ENCODE measurements at regions not wholly inside any gene's neighbourhood (a gene's known extent, or its start where the extent isn't known, plus 50 kb on each side); places are given as distances from the start of the nearest gene placed in this dataset.

- ATAC-seq: no peak
- Histone ChIP-seq H3K9me3 (no peaks in the 10 kb centered on the region), H3K27ac (peak overlapping the region in 2 of 4 donors; percentile 65 to 67), H3K27me3 (no peaks in the 10 kb centered on the region), H3K4me3 (no peak overlapping the region), H3K4me1 (peaks cover 7 to 23% (median 7%) of the 10 kb centered on the region in 3 donors), H3K36me3 (peaks cover 0 to 17% of the 10 kb centered on the region in 2 donors)
- WGBS, 2 donors (ENCODE audit: low coverage in 1 of 2): 50 to 55% methylated on average over 1 of the region's 1 CpG
- no peak for TF ChIP-seq CTCF (IDR thresholded peaks at IDR 0.05)
Observed at GRCh38 chr1:184865831-184866230, 108.5 kb downstream of the NIBAN1 start.

- H3K27me3 ChIP-seq: no peaks in the 10 kb centered on the region
- H3K27ac ChIP-seq: no peak overlapping the region
- no peaks in the 10 kb centered on the region for H3K9me3 ChIP-seq
- WGBS, 2 donors (ENCODE audit: low coverage in 1 of 2): 85 to 87% methylated on average over 6 of the region's 6 CpGs
- H3K36me3 ChIP-seq: peaks cover 0 to 18% of the 10 kb centered on the region in 2 donors
- peaks cover 0 to 13% (median under 1%) of the 10 kb centered on the region in 3 donors for H3K4me1 ChIP-seq
- H3K4me3 ChIP-seq: no peak overlapping the region
- TF ChIP-seq CTCF (IDR thresholded peaks at IDR 0.05): no peak
- no peak for TF ChIP-seq POLR2A (IDR thresholded peaks at IDR 0.05)
- no peak for TF ChIP-seq EP300 (IDR thresholded peaks at IDR 0.05)
- no peak for TF ChIP-seq POLR2AphosphoS5 (IDR thresholded peaks at IDR 0.05)
- ATAC-seq: no peak
Observed at GRCh38 chr1:184861755-184862336, 107.2 kb upstream of the EDEM3 start.

GRCh38 chr1:184860985-184861754 lies 106.5 kb upstream of the EDEM3 start:
- no peak for TF ChIP-seq CTCF (IDR thresholded peaks at IDR 0.05)
- no peak overlapping the region for H3K4me3 ChIP-seq
- ATAC-seq: no peak
- H3K27me3 ChIP-seq: no peaks in the 10 kb centered on the region
- peaks cover 0 to 19% of the 10 kb centered on the region in 2 donors for H3K36me3 ChIP-seq
- H3K27ac ChIP-seq: no peak overlapping the region
- H3K4me1 ChIP-seq: peaks cover 0 to 6% (median 0%) of the 10 kb centered on the region in 3 donors
- WGBS, 2 donors (ENCODE audit: low coverage in 1 of 2): 52 to 79% methylated on average over 2 of the region's 2 CpGs
- no peaks in the 10 kb centered on the region for H3K9me3 ChIP-seq

- peaks cover 0 to 4% (median 0%) of the 10 kb centered on the region in 3 donors for H3K4me1 ChIP-seq
- no peak overlapping the region for H3K4me3 ChIP-seq
- no peak overlapping the region for H3K27ac ChIP-seq
- H3K36me3 ChIP-seq: peaks cover 0 to 19% of the 10 kb centered on the region in 2 donors
- H3K9me3 ChIP-seq: no peaks in the 10 kb centered on the region
- no peak for TF ChIP-seq POLR2A (IDR thresholded peaks at IDR 0.05)
- no peak for TF ChIP-seq CTCF (IDR thresholded peaks at IDR 0.05)
- TF ChIP-seq EP300 (IDR thresholded peaks at IDR 0.05): no peak
- TF ChIP-seq POLR2AphosphoS5 (IDR thresholded peaks at IDR 0.05): no peak
- no peaks in the 10 kb centered on the region for H3K27me3 ChIP-seq
- no peak for ATAC-seq
Observed at GRCh38 chr1:184860535-184860934, 105.9 kb upstream of the EDEM3 start.

All from gastroesophageal sphincter (tissue), 4 donors.